HG03460 (cell line): ENCODE measurements at regions not wholly inside any gene's neighbourhood (a gene's known extent, or its start where the extent isn't known, plus 50 kb on each side); places are given as distances from the start of the nearest gene placed in this dataset.
"Not testable (repeated sequence)": the region's sequence is repeated elsewhere in the genome, so short reads cannot be mapped to it uniquely, and the experiment has no call there.

Source experiments
- ATAC-seq: cut with Tn5 transposase; IDR thresholded peaks from one replicate; pipeline ENCODE4 v1.9.1; 2021; ENCODE audit not compliant: unreplicated experiment

DNA sequence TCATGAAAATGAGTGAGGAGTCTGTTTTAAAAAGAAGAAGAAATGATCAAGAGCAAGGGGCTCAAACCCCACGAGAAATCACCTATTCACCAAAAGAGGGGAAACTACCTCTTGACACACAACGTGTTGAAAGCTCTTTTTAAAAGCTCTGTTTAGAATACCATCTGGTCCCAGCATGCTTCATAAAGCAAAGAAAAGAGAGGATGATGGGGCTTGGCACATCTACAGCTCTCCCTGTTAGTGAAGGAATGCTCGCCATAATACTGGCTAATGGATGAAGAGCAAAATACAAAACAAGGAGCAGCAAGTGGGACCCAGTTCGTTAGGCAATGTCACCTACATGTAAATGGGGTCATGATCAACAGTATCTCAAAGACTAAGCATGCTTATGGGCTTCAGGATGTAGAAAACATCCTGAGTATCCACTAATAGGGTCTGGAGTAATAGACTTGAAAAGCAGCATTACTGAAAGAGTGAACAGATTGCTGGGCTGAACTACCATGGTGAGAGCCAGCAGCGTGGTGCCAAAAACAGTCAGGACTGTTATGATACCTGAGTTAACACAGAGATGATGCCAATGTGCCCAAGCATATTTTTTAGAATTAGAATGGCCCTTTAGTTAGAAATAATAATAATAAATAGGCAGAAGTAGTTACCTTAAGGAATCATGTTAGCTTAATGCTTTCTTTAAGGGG, 159.7 kb upstream of the POU1F1 start:
- no peak for ATAC-seq

DNA sequence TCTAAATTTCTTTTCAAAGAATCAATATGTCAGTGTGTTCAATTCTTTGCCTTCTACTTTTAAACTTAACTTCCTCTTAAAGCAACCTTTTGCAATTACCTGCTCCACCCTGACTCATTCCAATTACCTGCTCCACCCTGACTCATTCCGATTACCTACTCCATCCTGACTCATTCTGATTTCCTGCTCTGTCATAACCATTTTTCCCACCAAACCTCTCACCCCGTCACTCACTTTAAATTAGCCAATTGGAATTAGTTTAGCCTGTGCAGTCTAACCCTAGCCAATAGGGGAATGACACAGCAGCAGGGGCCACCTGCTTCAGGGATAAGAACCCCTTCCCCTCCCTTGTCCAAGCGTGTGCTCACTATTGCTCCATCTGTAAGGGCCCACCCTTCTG, 157.1 kb upstream of the POU1F1 start:
- not testable (repeated sequence) for ATAC-seq

GRCh38 chr3:87426918-87427317, 150.5 kb upstream of the POU1F1 start:
- no peak for ATAC-seq

- no peak for ATAC-seq
Measured at GRCh38 chr3:87425056-87425455, 148.7 kb upstream of the POU1F1 start.

DNA sequence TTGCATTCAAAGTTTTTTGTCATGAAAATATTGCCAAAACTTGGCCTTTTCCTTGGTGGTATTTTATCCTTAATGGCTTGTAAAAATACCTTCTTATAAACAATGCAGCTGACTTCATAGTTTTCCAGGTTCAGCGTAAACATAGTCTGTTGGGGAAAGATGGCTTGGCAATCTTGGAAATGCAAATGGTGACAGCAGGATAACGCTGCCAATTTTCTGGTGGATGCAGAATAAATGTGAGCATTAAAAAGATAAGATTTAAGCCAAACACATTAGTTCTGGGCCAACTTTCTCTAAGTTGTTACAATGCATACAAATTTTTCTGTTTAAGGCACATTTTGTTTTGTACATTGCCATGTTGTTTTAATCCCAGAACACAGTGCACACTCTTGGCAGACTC, 147.0 kb upstream of the POU1F1 start:
- ATAC-seq = no peak

DNA sequence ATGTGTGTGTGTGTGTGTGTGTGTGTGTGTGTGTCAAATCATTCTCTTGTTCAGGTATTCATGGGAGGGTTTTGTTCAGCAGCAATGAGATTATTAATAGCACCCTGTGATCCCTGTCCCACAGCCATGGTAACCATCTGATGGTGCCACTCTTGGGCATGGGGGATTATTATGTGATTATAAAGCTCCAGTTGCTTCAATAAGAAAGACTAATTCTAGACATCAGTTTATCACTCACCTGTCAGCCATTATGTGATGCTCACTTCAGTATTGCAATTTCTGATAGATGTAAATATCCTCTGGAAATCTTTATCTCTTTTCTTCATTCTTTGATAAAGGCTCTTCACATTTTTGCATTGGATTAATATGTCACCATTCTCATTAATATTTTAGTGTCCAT, 145.9 kb upstream of the POU1F1 start:
- ATAC-seq = no peak

DNA sequence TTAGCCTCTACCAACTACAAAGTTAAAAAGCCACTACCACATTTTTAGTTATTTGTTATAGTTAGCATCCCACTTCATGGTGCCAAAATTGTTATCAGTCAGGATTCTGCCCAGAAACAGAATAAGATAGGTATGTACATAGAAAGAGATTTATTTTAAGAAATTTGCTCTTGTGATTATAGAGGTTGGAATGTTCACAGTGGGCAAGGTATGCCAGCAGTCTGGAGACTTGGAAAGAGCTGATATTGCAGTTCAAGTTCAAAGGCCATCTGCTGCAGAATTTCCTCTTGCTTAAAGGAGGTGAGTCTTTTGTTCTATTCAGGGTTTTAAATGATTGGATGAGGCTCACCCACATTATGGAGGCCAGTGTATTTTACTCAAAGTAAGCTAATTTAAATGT, 143.8 kb upstream of the POU1F1 start:
- ATAC-seq = no peak

GRCh38 chr3:87414271-87414670, 137.9 kb upstream of the POU1F1 start:
- ATAC-seq = no peak

GRCh38 chr3:87413814-87414213, 137.4 kb upstream of the POU1F1 start:
- ATAC-seq = no peak

- no peak for ATAC-seq
Measured at GRCh38 chr3:87410110-87410509, 133.7 kb upstream of the POU1F1 start.

- ATAC-seq = no peak
Measured at GRCh38 chr3:87398168-87398801, 121.9 kb upstream of the POU1F1 start.

DNA sequence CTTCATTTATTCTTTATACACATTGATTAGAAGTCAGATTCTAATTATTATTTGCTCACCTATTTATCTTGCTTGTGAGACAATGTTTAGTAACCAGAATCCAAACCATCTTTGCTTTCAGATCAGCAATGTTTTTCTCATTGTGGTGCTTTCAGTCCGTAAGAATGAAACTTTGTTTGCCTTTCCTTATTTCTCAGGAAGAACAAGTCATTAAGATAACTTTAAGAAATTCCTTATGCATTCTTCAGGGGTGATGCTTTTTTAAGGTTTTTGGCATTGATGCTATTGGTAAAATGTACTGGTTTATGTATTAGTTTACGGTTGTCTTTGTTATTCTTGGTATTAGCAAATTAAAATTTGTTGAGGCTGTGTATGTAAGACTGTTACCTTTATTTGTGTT, 120.8 kb upstream of the POU1F1 start:
- no peak for ATAC-seq

GRCh38 chr3:87390821-87391220, 114.4 kb upstream of the POU1F1 start:
- ATAC-seq = no peak

DNA sequence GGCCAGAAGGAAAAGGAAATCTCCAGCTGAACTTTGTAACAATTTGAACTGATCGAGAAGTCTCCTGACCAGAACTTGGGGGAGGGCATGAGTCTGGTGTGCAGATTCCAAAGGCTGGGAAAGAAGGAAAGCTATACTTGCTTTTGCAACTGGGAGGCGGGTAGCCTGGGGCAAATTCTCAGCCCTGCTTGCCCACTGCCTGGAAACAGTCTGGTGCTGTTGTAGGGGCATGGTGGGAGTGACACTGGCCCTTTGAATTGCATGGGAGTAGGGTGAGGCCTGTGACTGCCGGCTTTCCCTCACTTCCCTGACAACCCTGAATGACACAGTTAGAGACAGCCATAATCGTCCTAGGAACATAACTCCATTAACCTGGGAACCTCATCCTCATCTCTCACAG, 114.0 kb upstream of the POU1F1 start:
- ATAC-seq = no peak

- no peak for ATAC-seq
Measured at GRCh38 chr3:87375231-87375682, 98.9 kb upstream of the POU1F1 start.

DNA sequence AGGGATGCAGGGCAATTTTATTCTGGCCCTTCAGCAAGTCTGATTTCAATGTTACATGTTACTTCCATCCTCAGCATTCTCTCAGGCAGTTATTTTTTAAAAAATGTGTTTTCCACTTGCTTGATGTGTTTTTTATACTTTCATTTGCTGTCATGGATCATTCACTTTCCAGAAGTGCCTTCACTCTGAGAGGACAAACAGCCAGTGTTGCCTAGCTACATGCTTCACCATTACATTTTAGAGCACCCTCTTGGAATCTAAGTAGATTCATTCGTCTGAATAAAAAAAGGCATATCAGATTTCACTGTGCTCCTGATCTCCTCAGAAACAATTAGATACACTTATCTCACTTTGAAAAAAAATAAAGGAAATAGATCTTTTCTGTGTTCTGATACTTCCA, 93.6 kb upstream of the POU1F1 start:
- ATAC-seq = no peak

DNA sequence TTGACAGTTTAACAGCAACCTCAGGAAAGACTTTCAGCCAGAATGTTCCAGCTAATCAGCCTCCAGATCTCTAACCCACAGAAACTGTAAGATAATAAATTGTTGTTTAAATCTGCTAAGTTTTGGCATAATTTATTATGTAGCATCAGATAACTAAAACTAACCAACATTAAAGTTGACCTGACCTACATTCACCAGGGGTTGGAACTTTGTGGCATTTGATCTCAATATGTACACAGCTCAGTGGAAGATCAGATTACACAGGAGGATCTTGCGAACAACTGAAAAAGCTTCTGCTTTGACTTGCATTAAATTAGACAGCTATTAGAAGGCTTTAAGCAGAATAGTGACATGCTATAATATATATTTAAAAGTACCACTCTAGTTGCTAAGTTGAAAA, 91.4 kb upstream of the POU1F1 start:
- ATAC-seq = no peak

DNA sequence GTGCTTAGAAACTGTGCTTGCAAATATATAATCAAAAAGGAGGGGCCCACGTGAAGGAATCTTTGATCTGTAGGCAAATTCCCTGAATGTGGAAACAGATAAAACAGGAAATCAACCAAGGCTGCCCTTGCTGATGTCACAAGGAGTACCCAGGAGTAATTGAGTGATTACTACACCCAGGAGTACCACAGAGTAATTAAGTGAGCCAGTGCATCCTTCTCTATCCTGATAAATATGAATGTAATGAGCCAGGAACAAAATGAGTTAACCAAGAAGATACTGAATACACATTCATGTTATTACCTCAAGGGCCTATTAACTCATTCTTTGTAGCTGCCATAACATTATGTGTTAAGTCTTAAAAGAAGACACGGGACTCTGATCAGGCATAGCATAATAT, 87.3 kb upstream of the POU1F1 start:
- ATAC-seq = no peak

DNA sequence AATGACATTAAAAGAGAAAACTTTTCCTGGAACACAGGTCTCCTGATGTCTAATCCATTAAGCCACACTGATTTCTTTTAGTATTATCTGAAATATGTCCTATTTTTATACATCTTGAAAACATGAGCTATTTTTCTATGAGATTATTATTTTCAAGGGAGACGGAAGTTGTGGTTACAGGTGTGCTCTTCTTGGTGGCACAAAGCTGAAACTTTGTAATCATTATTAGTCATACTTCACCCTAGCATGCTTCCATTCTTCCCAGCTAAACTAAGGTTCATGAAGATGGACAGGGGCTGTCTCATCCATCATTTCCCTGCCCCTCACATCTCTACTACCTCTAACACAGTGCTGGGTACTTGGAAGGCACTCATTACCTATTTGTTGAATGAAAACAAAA, 85.6 kb upstream of the POU1F1 start:
- no peak for ATAC-seq

DNA sequence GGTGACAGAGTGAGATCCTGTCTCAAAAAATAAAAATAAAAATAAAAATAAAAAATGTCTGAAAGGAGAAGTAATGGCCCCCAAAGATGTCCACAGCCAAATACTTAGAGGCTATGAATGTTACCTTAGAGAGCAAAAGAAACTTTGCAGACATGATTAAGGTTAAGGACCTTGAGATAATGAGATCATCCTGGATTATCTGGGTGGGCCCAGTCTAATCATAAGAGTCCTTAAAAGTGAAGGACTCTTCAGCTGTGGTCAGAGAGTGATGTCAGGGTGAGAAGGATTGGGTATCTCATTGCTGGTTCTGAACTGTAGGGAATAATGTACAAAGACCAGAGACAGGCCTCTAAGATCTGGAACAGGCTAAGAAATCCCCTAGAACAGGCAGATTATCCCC, 84.9 kb upstream of the POU1F1 start:
- no peak for ATAC-seq

GRCh38 chr3:87359826-87360225, 83.4 kb upstream of the POU1F1 start:
- no peak for ATAC-seq

DNA sequence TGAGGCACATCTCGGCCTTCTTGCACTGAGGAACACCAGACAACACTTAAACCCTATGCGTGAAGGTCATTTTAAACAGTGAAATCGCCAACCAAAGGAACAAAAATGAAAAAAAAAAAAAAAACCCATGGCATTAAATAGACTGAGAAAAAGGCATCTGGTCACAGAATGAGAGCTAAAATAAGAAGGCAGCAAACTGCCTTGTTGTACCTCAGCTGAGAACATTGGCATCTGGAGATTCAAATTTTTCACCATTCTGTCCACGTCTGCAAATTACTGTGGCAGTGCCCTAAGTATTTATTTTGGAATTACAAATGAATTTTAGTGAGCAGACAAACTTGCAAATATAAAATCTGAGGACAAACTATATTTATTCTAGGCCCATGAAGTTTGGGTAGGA, 82.6 kb upstream of the POU1F1 start:
- ATAC-seq = no peak

- no peak for ATAC-seq
Measured at GRCh38 chr3:87358066-87358465, 81.7 kb upstream of the POU1F1 start.
